Left colon (tissue), 2 donors: ENCODE measurements at regions not wholly inside any gene's neighbourhood (a gene's known extent, or its start where the extent isn't known, plus 50 kb on each side); places are given as distances from the start of the nearest gene placed in this dataset.

Experiments used
- ATAC-seq: fragments of 200-7000 bp; cut with Tn5 transposase; one replicate; pipeline ENCODE4 v1.9.1; 2020; ENCODE audit warnings: mild to moderate bottlenecking, moderate library complexity
- DNase-seq, 2 donors: peaks; one replicate each; pipeline ENCODE4 v3.0.0-alpha.2; 2020
- intact Hi-C, 2 donors: fragments of 100-400 bp; cut with DNase I in 1 of 2; cut with micrococcal nuclease in 1 of 2; formaldehyde crosslinking; loops; one replicate each; pipeline versions ENCODE4 v1.11.2 to v1.14.0; 2022; cut with DNase I, micrococcal nuclease
- donor health status: DM: no; HTN: no; CAD: no.
- donor health status: DM: yes; HTN: yes; CAD: no.

- ATAC-seq = no peak
- intact Hi-C loops = no loop called here
- DNase-seq = no peak
These were observed 588.7 kb downstream of the TUSC7 start for GRCh38 chr3:117298273-117298672.

- intact Hi-C loops = no loop called here
- DNase-seq = no peak
- peak; percentile 49 for ATAC-seq
These were observed 592.8 kb downstream of the TUSC7 start for GRCh38 chr3:117302428-117302827.

GRCh38 chr3:117303443-117303842 lies 593.9 kb downstream of the TUSC7 start:
- peak; percentile 50 for ATAC-seq

GRCh38 chr3:117304681-117305080 lies 595.1 kb downstream of the TUSC7 start:
- no peak for DNase-seq
- intact Hi-C loops = no loop called here
- no peak for ATAC-seq

More at GRCh38 chr3:117303443-117303842, 593.9 kb downstream of the TUSC7 start:
- no peak for DNase-seq
- intact Hi-C loops = no loop called here

- DNase-seq = no peak
- ATAC-seq = no peak
- intact Hi-C loops = no loop called here
These were observed 596.1 kb downstream of the TUSC7 start for GRCh38 chr3:117305681-117306080.

GRCh38 chr3:117306299-117306698 lies 596.7 kb downstream of the TUSC7 start:
- ATAC-seq (peak; percentile 54), DNase-seq (no peak)
- intact Hi-C loops = no loop called here

GRCh38 chr3:117308353-117308752 lies 598.8 kb downstream of the TUSC7 start:
- ATAC-seq = no peak
- intact Hi-C loops = no loop called here
- no peak for DNase-seq

- DNase-seq (no peak), ATAC-seq (no peak)
- intact Hi-C loops = no loop called here
These were observed 599.2 kb downstream of the TUSC7 start for GRCh38 chr3:117308756-117309155.

- DNase-seq (no peak), ATAC-seq (peak; percentile 58)
- intact Hi-C loops = no loop called here
These were observed 601.0 kb downstream of the TUSC7 start for GRCh38 chr3:117310536-117310935.

GRCh38 chr3:117314441-117315150 lies 605.0 kb downstream of the TUSC7 start:
- ATAC-seq (no peak), DNase-seq (no peak)
- intact Hi-C loops = no loop called here

GRCh38 chr3:117322866-117323265 lies 613.3 kb downstream of the TUSC7 start:
- intact Hi-C loops = no loop called here
- no peak for DNase-seq
- peak; percentile 53 for ATAC-seq

GRCh38 chr3:117346901-117347300 lies 637.3 kb downstream of the TUSC7 start:
- ATAC-seq (no peak), DNase-seq (no peak)
- intact Hi-C loops = no loop called here

- DNase-seq (no peak), ATAC-seq (no peak)
- intact Hi-C loops = no loop called here
These were observed 639.3 kb downstream of the TUSC7 start for GRCh38 chr3:117348884-117349283.

GRCh38 chr3:117349566-117349965 lies 640.0 kb downstream of the TUSC7 start:
- intact Hi-C loops = no loop called here
- DNase-seq (no peak), ATAC-seq (no peak)

- intact Hi-C loops = no loop called here
- DNase-seq = no peak
- no peak for ATAC-seq
These were observed 640.8 kb downstream of the TUSC7 start for GRCh38 chr3:117350371-117350770.

GRCh38 chr3:117355566-117355965 lies 646.0 kb downstream of the TUSC7 start:
- peak in 1 of 2 donors; percentile 9 for DNase-seq
- intact Hi-C loops = loop anchor here in 1 of 2 donors (5.0 kb wide), 1 partner anchor 338 kb away; no protein-coding TSS in a partner anchor
- ATAC-seq = peak; percentile 90

GRCh38 chr3:117356091-117356705 lies 646.6 kb downstream of the TUSC7 start:
- DNase-seq (no peak), ATAC-seq (no peak)
- intact Hi-C loops = loop anchor here in 1 of 2 donors (5.0 kb wide), 1 partner anchor 339 kb away; no protein-coding TSS in a partner anchor

- ATAC-seq (no peak), DNase-seq (no peak)
- intact Hi-C loops = loop anchor here in 1 of 2 donors (5.0 kb wide), 1 partner anchor 342 kb away; no protein-coding TSS in a partner anchor
These were observed 649.2 kb downstream of the TUSC7 start for GRCh38 chr3:117358717-117359314.

- intact Hi-C loops = no loop called here
- ATAC-seq (no peak), DNase-seq (no peak)
These were observed 657.0 kb downstream of the TUSC7 start for GRCh38 chr3:117366574-117366973.

GRCh38 chr3:117367861-117368260 lies 658.3 kb downstream of the TUSC7 start:
- ATAC-seq (no peak), DNase-seq (no peak)
- intact Hi-C loops = no loop called here
